BLaER1 treated with 17β-estradiol and CSF1 and Interleukin-3, amounts not matched to agents 10 nM and 100 nM (cell line): ENCODE measurements at regions not wholly inside any gene's neighbourhood (a gene's known extent, or its start where the extent isn't known, plus 50 kb on each side); places are given as distances from the start of the nearest gene placed in this dataset.
"Not testable (repeated sequence)": the region's sequence is repeated elsewhere in the genome, so short reads cannot be mapped to it uniquely, and the experiment has no call there.

Experiments used
- H3K27ac ChIP-seq, 11 experiments: shearing (Covaris generic); formaldehyde crosslinking; 2 replicates each; pipeline ENCODE4 v1.8.1; 2022
- H3K27me3 ChIP-seq, 11 experiments: shearing (Covaris generic); formaldehyde crosslinking; 2 replicates each; pipeline ENCODE4 v1.8.1; 2022
- H3K36me3 ChIP-seq, 11 experiments: shearing (Covaris generic); formaldehyde crosslinking; 2 replicates each; pipeline ENCODE4 v1.8.1; 2022
- H3K4me1 ChIP-seq, 10 experiments: shearing (Covaris generic); formaldehyde crosslinking; 2 replicates each; pipeline ENCODE4 v1.8.1; 2022
- H3K4me2 ChIP-seq, 11 experiments: shearing (Covaris generic); formaldehyde crosslinking; 2 replicates each; pipeline ENCODE4 v1.8.1; 2022
- H3K4me3 ChIP-seq, 10 experiments: shearing (Covaris generic); formaldehyde crosslinking; 2 replicates each; pipeline ENCODE4 v1.8.1; 2022
- H3K9ac ChIP-seq, 11 experiments: shearing (Covaris generic); formaldehyde crosslinking; 2 replicates each; pipeline ENCODE4 v1.8.1; 2022
- H3K9me3 ChIP-seq, 11 experiments: shearing (Covaris generic); formaldehyde crosslinking; replicated peaks in 1 of 11; 2 replicates each; pipeline ENCODE4 v1.8.1; 2022
- H4K20me1 ChIP-seq, 11 experiments: shearing (Covaris generic); formaldehyde crosslinking; 2 replicates each; pipeline ENCODE4 v1.8.1; 2022
- Cebpa-rat ChIP-seq, 11 experiments: shearing (Covaris generic); IDR thresholded peaks; 2 replicates each; pipeline ENCODE4 v1.8.1; 2022

DNA sequence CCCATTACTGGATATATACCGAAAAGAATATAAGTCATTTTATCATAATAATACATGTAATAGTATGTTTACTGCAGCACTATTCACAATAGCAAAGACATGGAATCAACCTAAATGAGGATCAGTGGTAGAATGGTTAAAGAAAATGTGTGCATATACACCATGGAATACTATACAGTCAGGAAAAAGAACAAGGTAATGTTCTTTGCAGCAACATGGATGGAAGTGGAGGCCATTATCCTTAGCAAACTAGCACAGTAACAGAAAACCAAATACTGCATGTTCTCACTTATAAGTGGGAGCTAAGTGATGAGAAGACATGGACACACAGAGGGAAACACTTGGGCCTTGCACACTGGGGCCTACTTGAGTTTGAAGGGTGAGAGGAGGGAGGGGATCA, 207.4 kb upstream of the APOOL start:
- Histone ChIP-seq H3K9ac (no peak overlapping the region), H3K9me3 (peaks cover 6 to 22% (median 11%) of the 10 kb centered on the region in 11 experiments; a peak in 15 of 22 replicates), H4K20me1 (no peaks in the 10 kb centered on the region; a peak in 2 of 22 replicates), H3K4me2 (no peak overlapping the region), H3K4me1 (no peaks in the 10 kb centered on the region), H3K4me3 (no peak overlapping the region), H3K36me3 (no peaks in the 10 kb centered on the region), H3K27me3 (peaks cover 22 to 99% (median 74%) of the 10 kb centered on the region in 11 experiments; a peak in 21 of 22 replicates), H3K27ac (no peak overlapping the region)
- TF ChIP-seq Cebpa-rat (IDR thresholded peaks at IDR 0.05): no peak

DNA sequence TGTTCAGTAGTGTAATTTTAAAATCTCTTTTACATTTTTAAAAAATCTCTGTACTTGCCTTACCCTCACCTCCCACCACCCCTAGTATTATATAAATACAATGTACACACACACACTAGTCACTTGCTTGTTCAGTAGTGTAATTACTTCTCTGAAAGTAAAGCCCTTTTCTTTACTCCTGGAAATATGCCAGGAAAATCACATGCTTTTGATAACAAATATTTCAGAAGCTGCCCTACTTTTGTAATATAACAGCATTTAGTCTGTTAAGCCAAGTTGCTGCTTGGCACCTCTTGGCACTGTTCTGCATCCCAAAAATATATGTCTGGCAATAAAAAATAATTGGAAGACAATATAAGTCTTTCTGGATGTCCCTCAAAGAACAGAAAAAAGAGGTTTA, 172.8 kb upstream of the APOOL start:
- H3K27ac ChIP-seq: no peak overlapping the region
- no peak overlapping the region for H3K9ac ChIP-seq
- no peaks in the 10 kb centered on the region for H3K36me3 ChIP-seq
- 0 out of 22 replicates have a peak, but pooled peaks cover 0 to 3% (median 0%) of the 10 kb centered on the region in 11 experiments for H4K20me1 ChIP-seq
- H3K9me3 ChIP-seq: peaks cover 0 to 10% (median 4%) of the 10 kb centered on the region in 11 experiments; a peak in 8 of 22 replicates
- no peaks in the 10 kb centered on the region for H3K4me1 ChIP-seq
- no peak overlapping the region for H3K4me2 ChIP-seq
- TF ChIP-seq Cebpa-rat (IDR thresholded peaks at IDR 0.05): no peak
- no peak overlapping the region for H3K4me3 ChIP-seq
- H3K27me3 ChIP-seq: peaks cover 4 to 82% (median 64%) of the 10 kb centered on the region in 11 experiments; a peak in 19 of 22 replicates

DNA sequence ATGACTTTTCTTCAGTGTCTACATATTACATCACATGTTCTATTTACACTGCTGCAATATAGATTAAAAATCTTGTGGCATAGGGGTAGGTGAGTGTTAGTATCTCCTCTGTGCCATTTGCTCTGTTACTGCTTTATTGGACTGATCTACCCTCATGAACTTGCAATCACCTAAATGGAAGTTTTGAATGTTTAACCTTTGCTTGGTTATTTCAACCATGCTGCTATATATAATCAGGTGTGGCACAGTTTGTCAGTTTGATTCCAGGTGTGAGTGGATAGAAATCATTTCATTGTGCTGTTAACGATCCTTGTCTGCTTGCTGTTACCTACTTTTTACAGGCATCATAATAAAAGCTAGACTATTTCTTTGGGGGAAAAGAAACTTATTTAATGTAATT, 157.1 kb upstream of the APOOL start:
- not testable (repeated sequence) for H3K36me3 ChIP-seq, H3K4me2 ChIP-seq, H4K20me1 ChIP-seq, H3K4me3 ChIP-seq, H3K9ac ChIP-seq, H3K4me1 ChIP-seq, H3K27ac ChIP-seq
- H3K27me3 ChIP-seq: peaks cover 3 to 38% (median 23%) of the 10 kb centered on the region in 11 experiments; a peak in 17 of 22 replicates
- peaks cover 22 to 35% (median 30%) of the 10 kb centered on the region in 11 experiments for H3K9me3 ChIP-seq

DNA sequence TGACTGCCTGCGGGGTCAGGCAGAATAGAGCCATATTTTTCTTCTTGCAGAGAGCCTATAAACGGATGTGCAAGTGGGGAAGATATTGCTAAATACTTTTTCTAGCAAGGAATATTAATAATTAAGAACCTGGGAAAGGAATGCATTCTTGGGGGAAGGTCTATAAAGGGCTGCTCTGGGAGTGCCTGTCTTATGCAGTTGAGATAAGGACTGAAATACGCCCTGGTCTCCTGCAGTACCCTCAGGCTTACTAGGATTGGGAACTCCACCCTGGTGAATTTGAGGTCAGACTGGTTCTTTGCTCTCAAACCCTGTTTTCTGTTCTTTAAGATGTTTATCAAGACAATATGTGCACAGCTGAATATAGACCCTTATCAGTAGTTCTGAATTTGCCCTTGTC, 152.5 kb upstream of the APOOL start:
- Histone ChIP-seq H3K27me3 (peaks cover 0 to 21% (median 6%) of the 10 kb centered on the region in 11 experiments; a peak in 15 of 22 replicates), H3K9me3 (peaks cover 39 to 54% (median 43%) of the 10 kb centered on the region in 11 experiments)
- H3K4me3 ChIP-seq, H3K4me2 ChIP-seq, H4K20me1 ChIP-seq, H3K27ac ChIP-seq, H3K4me1 ChIP-seq, H3K9ac ChIP-seq, H3K36me3 ChIP-seq: not testable (repeated sequence)

DNA sequence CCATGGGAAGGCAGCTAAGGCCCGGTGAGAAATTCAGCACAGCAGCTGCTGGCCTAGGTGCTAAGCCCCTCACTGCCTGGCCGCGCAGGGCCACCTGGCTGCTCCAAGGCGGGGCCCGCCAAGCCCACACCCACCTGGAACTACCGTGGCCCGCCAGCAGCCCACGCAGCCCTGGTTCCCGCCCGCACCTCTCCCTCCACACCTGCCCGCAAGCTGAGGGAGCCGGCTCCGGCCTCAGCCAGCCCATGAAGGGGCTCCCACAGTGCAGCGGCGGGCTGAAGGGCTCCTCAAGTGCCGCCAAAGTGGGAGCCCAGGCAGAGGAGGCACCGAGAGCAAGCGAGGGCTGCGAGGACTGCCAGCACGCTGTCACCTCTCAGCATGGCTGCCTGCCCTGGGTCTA, 146.9 kb upstream of the APOOL start:
- not testable (repeated sequence) for H3K27ac ChIP-seq, H3K4me2 ChIP-seq, H3K36me3 ChIP-seq, H4K20me1 ChIP-seq, H3K9ac ChIP-seq, H3K4me3 ChIP-seq, H3K4me1 ChIP-seq
- Histone ChIP-seq H3K27me3 (peaks cover 17 to 56% (median 43%) of the 10 kb centered on the region in 11 experiments), H3K9me3 (peaks cover 8 to 21% (median 14%) of the 10 kb centered on the region in 11 experiments)

DNA sequence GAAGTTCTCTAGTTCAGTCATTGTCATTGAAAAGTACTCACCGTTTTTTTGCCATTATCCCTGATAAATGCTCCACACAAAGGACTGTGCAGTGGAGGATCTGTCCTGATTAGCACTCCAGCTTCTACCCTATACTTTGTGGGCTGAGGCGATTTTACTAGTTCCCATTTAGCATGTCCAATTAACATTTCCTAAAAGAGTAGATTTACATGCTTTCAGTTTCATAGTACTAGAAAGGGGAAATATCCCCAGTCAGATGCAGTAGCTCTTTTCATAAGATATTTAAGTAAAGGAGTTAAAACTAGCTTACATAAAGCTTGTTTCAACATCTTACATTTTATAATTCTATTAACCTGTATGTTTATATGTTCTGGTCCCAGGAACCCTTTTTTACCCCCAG, 144.9 kb upstream of the APOOL start:
- H3K27me3 ChIP-seq: peaks cover 20 to 75% (median 62%) of the 10 kb centered on the region in 11 experiments
- H3K9ac ChIP-seq, H3K4me2 ChIP-seq, H4K20me1 ChIP-seq, H3K27ac ChIP-seq, H3K4me1 ChIP-seq, H3K4me3 ChIP-seq, H3K9me3 ChIP-seq, H3K36me3 ChIP-seq: not testable (repeated sequence)

DNA sequence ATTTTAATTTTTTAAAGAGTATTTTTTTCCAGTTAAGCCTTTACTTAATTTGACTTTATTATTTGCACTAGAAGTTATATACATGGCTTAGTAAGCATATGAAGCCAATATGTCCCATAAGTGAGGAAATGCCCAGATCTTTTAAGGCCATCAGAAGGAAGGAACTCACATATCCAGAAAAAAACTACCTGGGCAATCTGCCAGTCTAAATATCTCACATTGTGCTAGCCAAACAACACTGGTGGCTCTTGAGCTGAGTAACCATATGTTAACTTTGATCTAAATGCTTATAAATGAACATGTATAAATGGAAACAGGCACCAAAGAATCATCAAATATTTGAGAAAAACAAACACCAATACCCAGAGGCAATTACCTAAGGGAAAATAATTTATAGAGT, 138.6 kb upstream of the APOOL start:
- no peak for TF ChIP-seq Cebpa-rat (IDR thresholded peaks at IDR 0.05)
- Histone ChIP-seq H3K9me3 (peaks cover 6 to 14% (median 9%) of the 10 kb centered on the region in 11 experiments; a peak in 12 of 22 replicates), H3K4me3 (no peak overlapping the region)

DNA sequence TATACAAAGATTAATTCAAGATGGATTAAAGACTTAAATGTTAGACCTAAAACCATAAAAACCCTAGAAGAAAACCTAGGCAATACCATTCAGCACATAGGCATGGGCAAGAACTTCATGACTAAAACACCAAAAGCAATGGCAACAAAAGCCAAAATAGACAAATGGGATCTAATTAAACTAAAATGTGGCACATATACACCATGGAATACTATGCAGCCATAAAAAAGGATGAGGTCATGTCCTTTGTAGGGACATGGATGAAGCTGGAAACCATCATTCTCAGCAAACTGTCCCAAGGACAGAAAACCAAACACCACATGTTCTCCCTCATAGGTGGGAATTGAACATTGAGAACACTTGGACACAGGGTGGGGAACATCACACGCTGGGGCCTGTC, 133.4 kb upstream of the APOOL start:
- not testable (repeated sequence) for H3K9ac ChIP-seq, H3K27ac ChIP-seq, H3K4me3 ChIP-seq, H4K20me1 ChIP-seq, H3K4me2 ChIP-seq, H3K4me1 ChIP-seq, H3K36me3 ChIP-seq
- Histone ChIP-seq H3K9me3 (peaks cover 6 to 14% (median 9%) of the 10 kb centered on the region in 11 experiments; a peak in 12 of 22 replicates), H3K27me3 (peaks cover 16 to 59% (median 48%) of the 10 kb centered on the region in 11 experiments; a peak in 21 of 22 replicates)

More for the DNA sequence above, 138.6 kb upstream of the APOOL start:
- peaks cover 0 to 6% (median 0%) of the 10 kb centered on the region in 11 experiments; a peak in 1 of 22 replicates for H4K20me1 ChIP-seq
- H3K4me2 ChIP-seq: no peak overlapping the region
- H3K36me3 ChIP-seq: no peaks in the 10 kb centered on the region
- no peak overlapping the region for H3K9ac ChIP-seq
- peaks cover 25 to 85% (median 65%) of the 10 kb centered on the region in 11 experiments for H3K27me3 ChIP-seq
- no peaks in the 10 kb centered on the region for H3K4me1 ChIP-seq
- H3K27ac ChIP-seq: no peak overlapping the region

DNA sequence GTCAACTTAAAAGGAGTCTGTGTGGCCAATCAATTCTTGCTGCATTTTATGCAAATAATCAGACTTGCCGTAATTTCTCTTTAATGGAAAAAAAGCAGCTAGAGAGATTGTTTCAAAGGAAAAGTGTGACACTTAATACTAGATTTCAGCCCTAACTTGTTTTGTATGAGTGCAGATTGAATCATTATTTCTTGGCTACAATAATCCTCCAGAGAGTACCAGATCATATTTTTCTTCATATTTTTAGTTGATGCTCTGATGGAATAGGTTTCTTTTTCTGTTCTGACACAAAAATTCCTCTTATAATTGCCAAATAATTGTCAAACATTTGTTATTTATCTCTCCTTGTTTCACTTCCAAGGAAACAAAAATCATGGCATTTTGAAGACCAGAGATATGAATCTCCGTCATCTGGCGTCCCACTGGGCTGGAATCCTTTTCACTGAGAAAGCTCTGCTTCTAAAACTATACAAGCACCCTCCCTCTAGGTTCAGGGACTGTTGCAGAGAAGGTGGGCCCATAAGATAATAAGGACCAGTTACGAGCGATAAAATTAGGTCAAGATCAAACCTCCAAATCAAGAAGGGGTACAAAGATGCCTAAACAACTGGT, 131.4 kb upstream of the APOOL start:
- not testable (repeated sequence) for H3K9ac ChIP-seq, H4K20me1 ChIP-seq, H3K4me2 ChIP-seq, H3K4me1 ChIP-seq, H3K4me3 ChIP-seq, H3K36me3 ChIP-seq, H3K27ac ChIP-seq
- Histone ChIP-seq H3K9me3 (peaks cover 0 to 11% (median 9%) of the 10 kb centered on the region in 11 experiments; a peak in 11 of 22 replicates), H3K27me3 (peaks cover 20 to 57% (median 43%) of the 10 kb centered on the region in 11 experiments; a peak in 21 of 22 replicates)

DNA sequence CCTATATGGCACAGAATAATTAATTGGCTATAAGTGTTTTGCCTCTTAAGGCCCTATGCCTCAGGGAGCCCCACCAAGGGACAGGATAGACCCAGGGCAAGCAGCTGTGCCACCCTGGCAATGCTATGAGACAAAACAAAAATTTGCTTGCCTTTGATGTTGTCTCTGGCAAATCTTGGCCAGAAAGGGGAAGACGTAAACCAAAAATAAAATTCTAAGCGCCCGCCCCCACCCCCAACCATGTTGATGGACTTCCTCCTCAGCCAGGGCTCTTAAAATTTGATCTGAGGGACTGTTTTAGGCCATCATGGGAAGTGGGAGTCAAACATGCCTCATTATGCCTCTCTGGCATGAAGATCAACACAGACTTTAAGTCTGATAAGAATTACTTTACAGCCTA, 130.5 kb upstream of the APOOL start:
- Histone ChIP-seq H3K27ac (peak overlapping the region in 1 of 11 experiments; percentile 16; a peak in 1 of 22 replicates), H3K9ac (no peak overlapping the region), H3K9me3 (peaks cover 0 to 11% (median 9%) of the 10 kb centered on the region in 11 experiments; a peak in 11 of 22 replicates), H3K4me3 (no peak overlapping the region), H3K36me3 (no peaks in the 10 kb centered on the region), H3K27me3 (peaks cover 20 to 58% (median 47%) of the 10 kb centered on the region in 11 experiments; a peak in 21 of 22 replicates), H3K4me2 (peak overlapping the region in 10 of 11 experiments; percentile 3 to 58 (median 27); a peak in 15 of 22 replicates), H4K20me1 (no peaks in the 10 kb centered on the region), H3K4me1 (peaks cover 6 to 10% (median 8%) of the 10 kb centered on the region in 10 experiments; a peak in 14 of 20 replicates)
- TF ChIP-seq Cebpa-rat (IDR thresholded peaks at IDR 0.05): no peak
